ENCODE measurements at regions not wholly inside any gene's neighbourhood (a gene's known extent, or its start where the extent isn't known, plus 50 kb on each side); places are given as distances from the start of the nearest gene placed in this dataset.

DNA sequence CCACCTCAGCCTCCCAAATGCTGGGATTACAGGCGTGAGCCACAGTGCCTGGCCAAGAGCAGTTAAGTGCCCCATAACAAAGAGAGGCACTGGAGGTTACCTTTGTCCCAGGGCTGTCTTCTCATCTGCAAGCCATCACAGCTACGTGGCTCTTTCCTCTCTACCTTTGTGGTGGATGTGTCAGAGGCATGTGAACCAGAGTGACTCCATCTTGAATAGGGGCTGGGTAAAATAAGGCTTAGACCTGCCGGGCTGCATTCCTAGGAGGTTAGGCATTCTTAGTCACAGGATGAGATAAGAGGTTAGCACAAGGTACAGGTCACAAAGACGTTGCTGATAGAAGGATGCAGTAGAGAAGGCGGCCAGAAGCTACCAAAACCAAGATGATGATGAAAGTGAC lies 59.4 kb upstream of the POU2F1 start:
- Histone ChIP-seq H3K9me3 (ENCODE audit: control insufficient read depth, insufficient read depth, low read length) (no peaks in the 10 kb centered on the region), H3K36me3 (ENCODE audit: control insufficient read depth, insufficient read depth, low read length) (no peaks in the 10 kb centered on the region), H3K4me3 (ENCODE audit: low read depth, low read length) (no peak overlapping the region), H3K27me3 (ENCODE audit: control insufficient read depth, insufficient read depth, low read length) (no peaks in the 10 kb centered on the region), H3K4me1 (ENCODE audit: control insufficient read depth, insufficient read depth, low read length) (peaks cover 35% of the 10 kb centered on the region), H3K9ac (ENCODE audit: low read depth, low read length) (no peak overlapping the region)

DNA sequence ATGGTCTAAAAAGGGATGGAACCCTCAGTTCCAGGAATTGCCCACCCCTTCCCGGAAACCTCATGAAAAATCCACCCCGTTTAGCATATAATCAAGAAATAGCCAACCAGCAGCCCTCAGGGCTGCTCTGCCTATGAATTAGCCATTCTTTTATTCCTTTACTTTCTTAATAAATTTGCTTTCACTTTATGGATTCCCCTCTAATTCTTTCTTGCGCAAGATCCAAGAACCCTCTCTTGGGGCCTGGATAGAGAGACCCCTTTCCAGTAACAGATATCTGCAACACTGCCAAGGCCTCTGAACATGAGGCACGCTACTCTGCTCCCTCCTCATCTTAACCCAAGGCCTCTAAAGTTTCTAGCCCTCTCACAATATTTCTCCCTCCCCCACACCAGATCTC lies 58.9 kb upstream of the POU2F1 start:
- H3K27me3 ChIP-seq (ENCODE audit: control insufficient read depth, insufficient read depth, low read length) = no peaks in the 10 kb centered on the region
- no peaks in the 10 kb centered on the region for H3K9me3 ChIP-seq (ENCODE audit: control insufficient read depth, insufficient read depth, low read length)
- no peak overlapping the region for H3K4me3 ChIP-seq (ENCODE audit: low read depth, low read length)
- H3K9ac ChIP-seq (ENCODE audit: low read depth, low read length) = no peak overlapping the region
- H3K36me3 ChIP-seq (ENCODE audit: control insufficient read depth, insufficient read depth, low read length) = no peaks in the 10 kb centered on the region
- peaks cover 39% of the 10 kb centered on the region for H3K4me1 ChIP-seq (ENCODE audit: control insufficient read depth, insufficient read depth, low read length)

DNA sequence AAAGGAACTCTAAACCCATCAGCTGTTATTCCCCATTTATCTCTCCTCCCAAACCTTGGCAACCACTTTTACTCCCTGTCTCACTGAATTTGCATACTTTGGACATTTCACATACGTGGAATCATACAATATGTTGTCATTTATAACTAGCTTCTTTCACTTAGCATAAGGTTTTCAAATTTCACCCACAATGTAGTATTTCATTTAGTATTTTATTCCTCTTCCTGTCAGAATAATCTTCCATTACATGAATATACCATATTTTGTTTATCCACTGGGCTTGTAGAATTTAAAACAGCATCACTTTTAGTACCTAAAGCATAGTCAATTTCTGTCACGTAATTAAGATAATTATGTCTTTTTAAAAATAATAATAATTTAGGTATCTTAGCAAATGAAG lies 55.5 kb upstream of the POU2F1 start:
- no peaks in the 10 kb centered on the region for H3K9me3 ChIP-seq (ENCODE audit: control insufficient read depth, insufficient read depth, low read length)
- H3K4me1 ChIP-seq (ENCODE audit: control insufficient read depth, insufficient read depth, low read length) = peaks cover 26% of the 10 kb centered on the region
- H3K9ac ChIP-seq (ENCODE audit: low read depth, low read length) = no peak overlapping the region
- H3K27me3 ChIP-seq (ENCODE audit: control insufficient read depth, insufficient read depth, low read length) = no peaks in the 10 kb centered on the region
- no peak overlapping the region for H3K4me3 ChIP-seq (ENCODE audit: low read depth, low read length)
- no peaks in the 10 kb centered on the region for H3K36me3 ChIP-seq (ENCODE audit: control insufficient read depth, insufficient read depth, low read length)

DNA sequence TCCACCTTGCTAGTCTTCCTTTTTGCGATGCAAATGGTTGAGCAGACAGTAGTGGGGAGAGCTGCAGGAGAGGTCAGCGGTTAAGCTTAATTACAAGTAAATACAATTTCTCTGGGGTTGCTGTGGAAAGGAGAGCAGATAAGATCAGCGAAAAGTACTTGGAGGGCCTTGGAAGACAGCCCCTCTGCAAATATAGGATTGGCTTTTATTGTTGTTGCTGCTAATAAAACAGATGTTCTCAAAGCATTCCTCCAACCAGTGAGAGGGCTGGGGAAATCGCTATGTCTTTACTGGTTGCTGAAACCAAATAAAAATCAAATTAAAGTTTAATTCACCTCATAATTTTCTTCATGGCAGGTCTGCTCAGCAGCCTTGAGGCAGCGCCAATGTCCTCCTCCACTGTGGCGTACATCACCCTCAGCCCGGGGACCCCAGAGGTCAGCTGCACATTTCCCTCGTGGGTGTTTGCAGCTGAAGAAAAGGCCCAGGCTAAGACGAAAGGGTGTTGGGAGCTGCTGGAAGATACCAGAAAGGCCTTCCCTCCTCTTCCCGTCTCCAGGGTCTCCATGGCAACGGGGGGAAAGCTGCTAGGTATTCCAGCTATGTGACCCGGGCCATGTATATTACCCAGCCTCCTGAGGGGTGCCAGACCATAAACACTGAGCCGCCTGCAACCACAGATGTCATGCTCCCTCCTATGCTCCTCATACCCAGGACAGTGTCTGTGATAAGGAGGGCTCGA lies 54.6 kb upstream of the POU2F1 start:
- no peak overlapping the region for H3K4me3 ChIP-seq (ENCODE audit: low read depth, low read length)
- peaks cover 26% of the 10 kb centered on the region for H3K4me1 ChIP-seq (ENCODE audit: control insufficient read depth, insufficient read depth, low read length)
- H3K27me3 ChIP-seq (ENCODE audit: control insufficient read depth, insufficient read depth, low read length) = peaks cover 3% of the 10 kb centered on the region
- H3K9me3 ChIP-seq (ENCODE audit: control insufficient read depth, insufficient read depth, low read length) = no peaks in the 10 kb centered on the region
- H3K9ac ChIP-seq (ENCODE audit: low read depth, low read length) = peak overlapping the region; percentile 28
- no peaks in the 10 kb centered on the region for H3K36me3 ChIP-seq (ENCODE audit: control insufficient read depth, insufficient read depth, low read length)

DNA sequence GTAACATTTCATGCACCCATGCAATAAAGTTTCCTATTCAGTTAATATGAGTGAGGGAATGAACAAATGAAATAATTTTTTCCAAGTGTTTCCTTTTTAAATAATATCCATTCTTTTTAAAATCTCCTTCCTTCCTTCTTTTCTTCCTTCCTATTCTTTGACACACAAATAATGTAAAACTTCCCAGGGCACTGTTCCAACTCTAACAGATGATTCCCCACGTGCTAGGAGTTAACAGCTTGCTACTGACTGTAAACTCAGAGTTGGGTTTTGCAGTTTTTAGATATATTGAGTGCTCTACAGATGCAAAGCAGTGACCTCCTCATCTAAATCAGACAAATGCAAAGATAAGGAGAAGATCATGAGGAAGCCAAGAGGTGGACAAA lies 54.0 kb upstream of the POU2F1 start:
- H3K4me1 ChIP-seq (ENCODE audit: control insufficient read depth, insufficient read depth, low read length) = peaks cover 26% of the 10 kb centered on the region
- no peak overlapping the region for H3K4me3 ChIP-seq (ENCODE audit: low read depth, low read length)
- H3K36me3 ChIP-seq (ENCODE audit: control insufficient read depth, insufficient read depth, low read length) = no peaks in the 10 kb centered on the region
- H3K9ac ChIP-seq (ENCODE audit: low read depth, low read length) = no peak overlapping the region
- peaks cover 3% of the 10 kb centered on the region for H3K27me3 ChIP-seq (ENCODE audit: control insufficient read depth, insufficient read depth, low read length)
- no peaks in the 10 kb centered on the region for H3K9me3 ChIP-seq (ENCODE audit: control insufficient read depth, insufficient read depth, low read length)

DNA sequence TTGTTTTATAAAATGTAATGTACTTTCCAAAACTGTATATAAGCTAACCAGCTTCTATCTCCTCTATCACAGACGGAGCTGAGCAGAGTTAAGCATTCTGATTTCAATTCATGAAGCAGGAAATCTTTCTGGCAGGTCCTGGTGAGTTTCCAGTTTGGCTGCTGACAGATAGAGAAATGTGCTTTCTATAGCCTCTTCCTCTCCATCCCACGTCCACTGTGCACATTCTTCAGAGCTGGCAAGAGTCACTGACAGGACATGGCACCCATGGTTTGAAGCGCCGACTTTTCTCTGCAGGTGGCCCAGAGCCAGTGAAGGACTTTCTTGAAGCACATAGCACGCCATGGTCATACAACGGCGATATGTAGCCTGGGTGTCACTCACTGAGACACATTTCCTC lies 52.3 kb upstream of the POU2F1 start:
- Histone ChIP-seq H3K4me1 (ENCODE audit: control insufficient read depth, insufficient read depth, low read length) (peaks cover 16% of the 10 kb centered on the region), H3K4me3 (ENCODE audit: low read depth, low read length) (no peak overlapping the region), H3K9me3 (ENCODE audit: control insufficient read depth, insufficient read depth, low read length) (no peaks in the 10 kb centered on the region), H3K27me3 (ENCODE audit: control insufficient read depth, insufficient read depth, low read length) (peaks cover 3% of the 10 kb centered on the region), H3K36me3 (ENCODE audit: control insufficient read depth, insufficient read depth, low read length) (no peaks in the 10 kb centered on the region), H3K9ac (ENCODE audit: low read depth, low read length) (no peak overlapping the region)

DNA sequence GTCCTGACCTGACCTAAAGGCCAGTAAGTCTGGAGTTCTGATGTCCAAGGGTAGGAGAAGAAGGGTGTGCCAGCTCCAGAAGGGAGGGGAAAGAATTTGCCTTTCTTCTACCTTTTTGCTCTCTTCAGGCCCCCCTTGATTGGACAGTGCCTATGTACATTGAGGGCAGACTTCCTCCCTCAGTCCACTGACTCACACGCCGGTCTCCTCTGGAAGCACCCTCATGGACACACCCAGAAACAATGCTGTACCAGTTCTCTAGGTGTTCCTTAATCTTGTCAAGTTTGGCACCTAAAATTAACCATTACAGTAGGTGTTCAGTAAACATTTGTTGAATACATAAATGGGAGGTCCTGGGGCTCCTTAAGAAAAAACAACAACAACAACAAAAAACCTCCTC lies 51.0 kb upstream of the POU2F1 start:
- Histone ChIP-seq H3K9ac (ENCODE audit: low read depth, low read length) (no peak overlapping the region), H3K9me3 (ENCODE audit: control insufficient read depth, insufficient read depth, low read length) (no peaks in the 10 kb centered on the region), H3K4me1 (ENCODE audit: control insufficient read depth, insufficient read depth, low read length) (peaks cover 23% of the 10 kb centered on the region), H3K36me3 (ENCODE audit: control insufficient read depth, insufficient read depth, low read length) (no peaks in the 10 kb centered on the region), H3K27me3 (ENCODE audit: control insufficient read depth, insufficient read depth, low read length) (peaks cover 3% of the 10 kb centered on the region), H3K4me3 (ENCODE audit: low read depth, low read length) (no peak overlapping the region)
